Astrocyte (in vitro differentiated cells and primary cell): ENCODE measurements at regions not wholly inside any gene's neighbourhood (a gene's known extent, or its start where the extent isn't known, plus 50 kb on each side); places are given as distances from the start of the nearest gene placed in this dataset.
A peak's percentile ranks its signal among the peaks of the same experiment; 100 is the strongest.

ENCODE experiments used
- DNase-seq: peaks from one replicate; pipeline ENCODE4 v3.0.0-alpha.2; 2010; ENCODE audit warnings: low read depth
- FAIRE-seq: peaks from 2 replicates; lab custom pipeline; 2011; peaks lifted over from hg19 to GRCh38; lab: Jason Lieb, UNC
- H2AFZ ChIP-seq: 2 replicates; pipeline ENCODE4 v1.6.0; 2012; ENCODE audit warnings: low read depth, low read length, inconsistent platforms
- H3K27ac ChIP-seq: 2 replicates; pipeline ENCODE4 v1.5.1; 2011; ENCODE audit warnings: low read depth, low read length, inconsistent platforms
- H3K27me3 ChIP-seq: 2 replicates; pipeline ENCODE4 v1.6.0; 2011; ENCODE audit warnings: low read length, inconsistent platforms; ENCODE audit not compliant: insufficient read depth
- H3K36me3 ChIP-seq: 2 replicates; pipeline ENCODE4 v1.5.1; 2011; ENCODE audit warnings: low read length, inconsistent platforms; ENCODE audit not compliant: insufficient read depth
- H3K4me1 ChIP-seq: 2 replicates; pipeline ENCODE4 v1.5.1; 2011; ENCODE audit warnings: low read length, inconsistent platforms; ENCODE audit not compliant: insufficient read depth
- H3K4me2 ChIP-seq: 2 replicates; pipeline ENCODE4 v1.6.0; 2012; ENCODE audit warnings: low read length, inconsistent platforms
- H3K4me3 ChIP-seq: 2 replicates; pipeline ENCODE4 v1.5.1; 2011; ENCODE audit warnings: low read depth, mild to moderate bottlenecking, low read length, inconsistent platforms; ENCODE audit not compliant: insufficient read depth
- H3K79me2 ChIP-seq: 2 replicates; pipeline ENCODE4 v1.6.0; 2012; ENCODE audit warnings: mild to moderate bottlenecking, low read length, inconsistent platforms; ENCODE audit not compliant: insufficient read depth
- H3K9ac ChIP-seq: 2 replicates; pipeline ENCODE4 v1.6.0; 2012; ENCODE audit warnings: mild to moderate bottlenecking, low read length, inconsistent platforms
- H3K9me3 ChIP-seq: 2 replicates; pipeline ENCODE4 v1.5.1; 2012; ENCODE audit warnings: low read depth, mild to moderate bottlenecking, low read length, inconsistent platforms; ENCODE audit not compliant: insufficient read depth
- H4K20me1 ChIP-seq: 2 replicates; pipeline ENCODE4 v1.6.0; 2012; ENCODE audit warnings: low read length, inconsistent platforms; ENCODE audit not compliant: insufficient read depth
- H3K27ac Mint-ChIP-seq: one replicate; pipeline ENCODE4 v1.8.0; 2021; ENCODE audit warnings: mild to moderate bottlenecking, mixed read lengths; ENCODE audit not compliant: unreplicated experiment
- H3K27me3 Mint-ChIP-seq: one replicate; pipeline ENCODE4 v1.8.0; 2021; ENCODE audit warnings: low read depth, mixed read lengths; ENCODE audit not compliant: unreplicated experiment
- H3K36me3 Mint-ChIP-seq: one replicate; pipeline ENCODE4 v1.8.0; 2021; ENCODE audit warnings: low read depth, mixed read lengths; ENCODE audit not compliant: unreplicated experiment
- H3K4me1 Mint-ChIP-seq: one replicate; pipeline ENCODE4 v1.8.0; 2021; ENCODE audit warnings: low read depth, mixed read lengths; ENCODE audit not compliant: unreplicated experiment
- H3K4me3 Mint-ChIP-seq: one replicate; pipeline ENCODE4 v1.8.0; 2021; ENCODE audit warnings: mild to moderate bottlenecking, moderate library complexity, mixed read lengths; ENCODE audit not compliant: unreplicated experiment
- H3K9me3 Mint-ChIP-seq: one replicate; pipeline ENCODE4 v1.8.0; 2021; ENCODE audit warnings: mild to moderate bottlenecking, mixed read lengths; ENCODE audit not compliant: unreplicated experiment
- CTCF ChIP-seq: IDR thresholded peaks from 2 replicates; pipeline ENCODE4 v1.5.1; 2011; ENCODE audit warnings: low read depth, mild to moderate bottlenecking, inconsistent platforms, low read length, moderate library complexity; ENCODE audit not compliant: insufficient read depth
- EZH2 ChIP-seq: IDR thresholded peaks from 2 replicates; pipeline ENCODE4 v1.6.1; 2012; ENCODE audit warnings: mild to moderate bottlenecking, low read length, inconsistent platforms; ENCODE audit not compliant: insufficient read depth

DNA sequence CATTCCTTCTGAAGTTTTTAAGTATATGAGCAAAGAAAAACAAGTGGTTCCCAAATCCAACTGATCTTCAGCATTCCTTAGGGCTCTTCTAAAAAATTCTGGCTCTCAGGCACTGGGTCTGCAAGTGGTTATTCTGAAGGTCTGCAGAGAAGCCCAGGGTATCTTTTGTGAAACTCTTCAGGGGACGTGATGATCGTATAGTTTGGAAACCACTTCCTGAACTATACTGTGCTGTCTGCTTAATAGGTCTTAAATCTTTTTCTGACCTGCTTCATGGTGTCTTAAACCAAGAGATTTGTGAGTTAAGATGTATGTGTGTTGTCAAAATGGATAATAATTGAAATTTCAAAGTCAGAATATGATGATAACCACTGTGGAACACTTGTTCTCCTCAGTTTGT lies 115.5 kb downstream of the LHX9 start:
- no peaks in the 10 kb centered on the region for H3K27me3 ChIP-seq
- Mint-ChIP-seq H3K36me3 (no peaks in the 10 kb centered on the region), H3K4me1 (no peaks in the 10 kb centered on the region), H3K27ac (no peak overlapping the region), H3K9me3 (peaks cover 2% of the 10 kb centered on the region), H3K27me3 (no peaks in the 10 kb centered on the region), H3K4me3 (no peak overlapping the region)
- H4K20me1 ChIP-seq, result no peaks in the 10 kb centered on the region
- no peaks in the 10 kb centered on the region for H3K4me1 ChIP-seq
- no peak overlapping the region for H2AFZ ChIP-seq
- H3K36me3 ChIP-seq, result no peaks in the 10 kb centered on the region
- no peaks in the 10 kb centered on the region for H3K79me2 ChIP-seq
- no peak overlapping the region for H3K4me3 ChIP-seq
- TF ChIP-seq CTCF, result no peak
- no peak for TF ChIP-seq EZH2
- peak; percentile 5 for FAIRE-seq
- H3K27ac ChIP-seq, result no peak overlapping the region
- DNase-seq, result no peak
- no peaks in the 10 kb centered on the region for H3K9me3 ChIP-seq
- H3K9ac ChIP-seq, result no peak overlapping the region
- H3K4me2 ChIP-seq, result no peak overlapping the region

- Mint-ChIP-seq H3K9me3 (peaks cover 2% of the 10 kb centered on the region), H3K36me3 (no peaks in the 10 kb centered on the region), H3K4me3 (no peak overlapping the region), H3K27me3 (no peaks in the 10 kb centered on the region), H3K4me1 (no peaks in the 10 kb centered on the region), H3K27ac (no peak overlapping the region)
- no peak overlapping the region for H3K27ac ChIP-seq
- no peak overlapping the region for H3K4me2 ChIP-seq
- no peaks in the 10 kb centered on the region for H3K79me2 ChIP-seq
- H3K9ac ChIP-seq, result no peak overlapping the region
- H3K36me3 ChIP-seq, result no peaks in the 10 kb centered on the region
- no peak for DNase-seq
- H4K20me1 ChIP-seq, result no peaks in the 10 kb centered on the region
- no peak overlapping the region for H2AFZ ChIP-seq
- H3K9me3 ChIP-seq, result no peaks in the 10 kb centered on the region
- no peaks in the 10 kb centered on the region for H3K27me3 ChIP-seq
- H3K4me3 ChIP-seq, result no peak overlapping the region
- H3K4me1 ChIP-seq, result no peaks in the 10 kb centered on the region
- TF ChIP-seq CTCF (no peak), EZH2 (no peak)
- FAIRE-seq, result no peak
Measured at GRCh38 chr1:198040880-198041279, 115.9 kb upstream of the NEK7 start.

DNA sequence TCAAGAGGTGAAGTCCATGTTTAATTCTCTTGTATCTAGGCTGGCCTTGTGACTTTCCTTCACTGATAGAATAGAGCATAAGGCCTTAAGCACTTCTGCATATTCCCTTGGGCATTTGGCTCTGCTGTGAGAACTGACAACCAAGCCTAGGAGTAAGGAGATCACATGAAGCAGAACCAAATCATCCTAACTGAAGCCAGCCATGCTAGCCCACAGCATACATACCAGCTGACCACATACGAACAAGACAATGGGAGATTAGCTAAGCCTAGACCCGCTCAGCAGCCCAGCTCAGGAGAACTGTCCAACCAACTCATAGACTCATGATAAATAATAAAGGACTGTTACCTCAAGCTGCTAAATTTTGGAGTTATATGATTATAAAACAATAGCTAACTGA lies 114.6 kb upstream of the NEK7 start:
- H3K27me3 ChIP-seq, result no peaks in the 10 kb centered on the region
- no peak for FAIRE-seq
- no peak for TF ChIP-seq CTCF
- no peak for TF ChIP-seq EZH2
- Mint-ChIP-seq H3K27me3 (no peaks in the 10 kb centered on the region), H3K4me1 (no peaks in the 10 kb centered on the region), H3K4me3 (no peak overlapping the region), H3K36me3 (no peaks in the 10 kb centered on the region), H3K9me3 (no peaks in the 10 kb centered on the region), H3K27ac (no peak overlapping the region)
- H3K9me3 ChIP-seq, result no peaks in the 10 kb centered on the region
- peak; percentile 53 for DNase-seq
- no peaks in the 10 kb centered on the region for H3K4me1 ChIP-seq
- H3K4me2 ChIP-seq, result no peak overlapping the region
- no peaks in the 10 kb centered on the region for H3K79me2 ChIP-seq
- no peak overlapping the region for H2AFZ ChIP-seq
- H3K36me3 ChIP-seq, result no peaks in the 10 kb centered on the region
- H3K27ac ChIP-seq, result no peak overlapping the region
- H4K20me1 ChIP-seq, result no peaks in the 10 kb centered on the region
- no peak overlapping the region for H3K9ac ChIP-seq
- no peak overlapping the region for H3K4me3 ChIP-seq
